CD14-positive monocyte (primary cell): ENCODE measurements at regions not wholly inside any gene's neighbourhood (a gene's known extent, or its start where the extent isn't known, plus 50 kb on each side); places are given as distances from the start of the nearest gene placed in this dataset.

ENCODE experiments used
- DNase-seq, 3 donors: peaks; one replicate each; pipeline ENCODE4 v3.0.0-alpha.2; 2011 to 2022
- H2AFZ ChIP-seq: 2 replicates; pipeline ENCODE4 v1.6.0; 2012; ENCODE audit warnings: mild to moderate bottlenecking, low read depth, low read length, inconsistent platforms; ENCODE audit not compliant: insufficient read depth, poor library complexity, severe bottlenecking
- H3K27ac ChIP-seq, 2 donors: 1 replicate in 1 of 2; 2 replicates in 1 of 2; pipeline ENCODE4 v1.5.1; 2012 to 2013; ENCODE audit warnings: low read length in 2 of 2, control low read depth in 1 of 2, inconsistent platforms in 1 of 2, low read depth in 1 of 2, mild to moderate bottlenecking in 1 of 2
- H3K27me3 ChIP-seq, 2 donors: one replicate each; pipeline versions ENCODE4 v1.6.0 to v1.6.1; 2011 to 2013; ENCODE audit warnings: low read length in 2 of 2; ENCODE audit not compliant: control insufficient read depth in 2 of 2, insufficient read depth in 2 of 2
- H3K36me3 ChIP-seq, 2 donors: replicated peaks in 1 of 2; 1 replicate in 1 of 2; 2 replicates in 1 of 2; pipeline versions ENCODE4 v1.5.1 to v1.6.1; 2012 to 2013; ENCODE audit warnings: low read length in 2 of 2, control low read depth in 1 of 2, inconsistent platforms in 1 of 2, mild to moderate bottlenecking in 1 of 2; ENCODE audit not compliant: insufficient read depth in 2 of 2, control insufficient read depth in 1 of 2
- H3K4me1 ChIP-seq, 2 donors: 1 replicate in 1 of 2; 2 replicates in 1 of 2; pipeline versions ENCODE4 v1.5.1 to v1.6.1; 2012 to 2013; ENCODE audit warnings: low read length in 2 of 2, control low read depth in 1 of 2, inconsistent platforms in 1 of 2, mild to moderate bottlenecking in 1 of 2, moderate library complexity in 1 of 2; ENCODE audit not compliant: insufficient read depth in 2 of 2, control insufficient read depth in 1 of 2
- H3K4me2 ChIP-seq: replicated peaks from 2 replicates; pipeline ENCODE3; 2012; ENCODE audit warnings: low read length, moderate library complexity, mild to moderate bottlenecking; ENCODE audit not compliant: poor library complexity, severe bottlenecking; ENCODE audit errors: extremely low read depth
- H3K4me3 ChIP-seq, 3 experiments: fragments of 200-600 bp in 1 of 3; sonication (generic) in 1 of 3; replicated peaks in 1 of 3; 1 replicate in 2 of 3; 2 replicates in 1 of 3; pipeline ENCODE4 v1.5.1; 2011 to 2013; ENCODE audit warnings: low read length in 3 of 3, mild to moderate bottlenecking in 3 of 3, control low read depth in 2 of 3, low read depth in 2 of 3, inconsistent platforms in 1 of 3, moderate library complexity in 1 of 3
- H3K79me2 ChIP-seq: 2 replicates; pipeline ENCODE4 v1.6.0; 2012; ENCODE audit warnings: mild to moderate bottlenecking, control low read depth, inconsistent platforms, low read length, moderate library complexity; ENCODE audit not compliant: insufficient read depth
- H3K9ac ChIP-seq: 2 replicates; pipeline ENCODE4 v1.6.0; 2017; ENCODE audit warnings: low read length, mild to moderate bottlenecking; ENCODE audit not compliant: insufficient read depth, poor library complexity, severe bottlenecking
- H3K9me3 ChIP-seq, 2 donors: replicated peaks in 1 of 2; 1 replicate in 1 of 2; 2 replicates in 1 of 2; pipeline versions ENCODE4 v1.5.1 to v1.6.1; 2012 to 2013; ENCODE audit warnings: low read length in 2 of 2, control low read depth in 1 of 2; ENCODE audit not compliant: control insufficient read depth in 1 of 2, insufficient read depth in 1 of 2
- H4K20me1 ChIP-seq: 2 replicates; pipeline ENCODE4 v1.6.0; 2012; ENCODE audit warnings: mild to moderate bottlenecking, low read length, control low read depth, moderate library complexity; ENCODE audit not compliant: insufficient read depth
- H3K27ac Mint-ChIP-seq, 7 donors: one replicate each; pipeline ENCODE4 v1.8.0; 2020; ENCODE audit warnings: mild to moderate bottlenecking in 7 of 7, mixed read lengths in 7 of 7, moderate library complexity in 6 of 7, inconsistent platforms in 2 of 7
- H3K27me3 Mint-ChIP-seq, 3 donors: one replicate each; pipeline ENCODE4 v1.8.0; 2021 to 2022; ENCODE audit warnings: low read depth in 3 of 3, mild to moderate bottlenecking in 3 of 3, mixed read lengths in 3 of 3, moderate library complexity in 3 of 3, inconsistent platforms in 1 of 3
- H3K36me3 Mint-ChIP-seq, 2 donors: one replicate each; pipeline ENCODE4 v1.8.0; 2020; ENCODE audit warnings: mixed read lengths in 2 of 2, inconsistent platforms in 1 of 2, mild to moderate bottlenecking in 1 of 2
- H3K4me1 Mint-ChIP-seq: one replicate; pipeline ENCODE4 v1.8.0; 2020; ENCODE audit warnings: mild to moderate bottlenecking, mixed read lengths
- H3K4me3 Mint-ChIP-seq, 2 donors: one replicate each; pipeline ENCODE4 v1.8.0; 2020; ENCODE audit warnings: mild to moderate bottlenecking in 2 of 2, mixed read lengths in 2 of 2, moderate library complexity in 1 of 2
- H3K9me3 Mint-ChIP-seq, 7 donors: one replicate each; pipeline ENCODE4 v1.8.0; 2020 to 2022; ENCODE audit warnings: mixed read lengths in 7 of 7, mild to moderate bottlenecking in 6 of 7, moderate library complexity in 6 of 7, inconsistent platforms in 2 of 7
- WGBS: methylation state at CpG from one replicate; pipeline ENCODE4 v1.1.5; 2013; ENCODE audit warnings: missing lambda C conversion rate; ENCODE audit not compliant: insufficient coverage; 5-methylcytosine and 5-hydroxymethylcytosine counted together
- intact Hi-C, 2 donors: fragments of 100-400 bp; cut with micrococcal nuclease; formaldehyde crosslinking; loops; one replicate each; pipeline versions ENCODE4 v1.15.0 to v1.15.1; 2023
- TF ChIP-seq, protein P1 (sequence below): fragments of 200-600 bp; IDR thresholded peaks from one replicate; pipeline ENCODE4 v1.8.0; 2022; ENCODE audit warnings: antibody characterized with exemption, mild to moderate bottlenecking

DNA sequence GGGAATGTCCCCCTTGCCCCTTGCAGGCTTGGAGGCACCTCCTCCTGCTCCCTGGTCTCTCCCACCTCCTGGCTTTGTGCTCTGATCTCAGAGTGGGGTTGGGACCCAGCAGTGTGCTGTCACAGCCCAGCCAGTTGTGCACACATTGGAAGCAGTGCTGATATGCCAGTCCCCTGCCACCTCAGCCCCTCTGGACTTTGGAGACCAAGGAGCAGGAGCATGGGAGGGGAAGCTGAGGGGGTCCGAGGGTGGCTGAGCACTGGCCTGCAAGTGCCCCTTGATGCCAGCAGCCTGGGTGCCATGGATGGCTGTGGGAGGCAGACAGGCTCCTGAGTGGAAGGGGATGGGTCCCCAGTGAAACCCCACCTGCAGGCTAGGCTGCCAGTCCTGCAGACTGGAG is 235.4 kb downstream of the ZNF716 start:
- Mint-ChIP-seq H3K9me3 (peaks cover 2 to 13% (median 9%) of the 10 kb centered on the region in 7 donors), H3K4me1 (no peaks in the 10 kb centered on the region), H3K4me3 (no peak overlapping the region), H3K27me3 (no peaks in the 10 kb centered on the region), H3K27ac (no peak overlapping the region), H3K36me3 (no peaks in the 10 kb centered on the region)
- 88% methylated on average over 1 of the region's 1 CpG for WGBS
- Histone ChIP-seq H3K4me3 (no peak overlapping the region), H3K27ac (no peak overlapping the region), H3K79me2 (no peaks in the 10 kb centered on the region), H3K9me3 (peaks cover 8 to 15% of the 10 kb centered on the region in 2 donors), H3K4me1 (no peaks in the 10 kb centered on the region), H4K20me1 (no peaks in the 10 kb centered on the region), H3K9ac (no peak overlapping the region), H3K27me3 (no peaks in the 10 kb centered on the region), H2AFZ (no peak overlapping the region), H3K4me2 (no peak overlapping the region), H3K36me3 (no peaks in the 10 kb centered on the region)
- no peak for DNase-seq
- TF ChIP-seq, protein P1, sequence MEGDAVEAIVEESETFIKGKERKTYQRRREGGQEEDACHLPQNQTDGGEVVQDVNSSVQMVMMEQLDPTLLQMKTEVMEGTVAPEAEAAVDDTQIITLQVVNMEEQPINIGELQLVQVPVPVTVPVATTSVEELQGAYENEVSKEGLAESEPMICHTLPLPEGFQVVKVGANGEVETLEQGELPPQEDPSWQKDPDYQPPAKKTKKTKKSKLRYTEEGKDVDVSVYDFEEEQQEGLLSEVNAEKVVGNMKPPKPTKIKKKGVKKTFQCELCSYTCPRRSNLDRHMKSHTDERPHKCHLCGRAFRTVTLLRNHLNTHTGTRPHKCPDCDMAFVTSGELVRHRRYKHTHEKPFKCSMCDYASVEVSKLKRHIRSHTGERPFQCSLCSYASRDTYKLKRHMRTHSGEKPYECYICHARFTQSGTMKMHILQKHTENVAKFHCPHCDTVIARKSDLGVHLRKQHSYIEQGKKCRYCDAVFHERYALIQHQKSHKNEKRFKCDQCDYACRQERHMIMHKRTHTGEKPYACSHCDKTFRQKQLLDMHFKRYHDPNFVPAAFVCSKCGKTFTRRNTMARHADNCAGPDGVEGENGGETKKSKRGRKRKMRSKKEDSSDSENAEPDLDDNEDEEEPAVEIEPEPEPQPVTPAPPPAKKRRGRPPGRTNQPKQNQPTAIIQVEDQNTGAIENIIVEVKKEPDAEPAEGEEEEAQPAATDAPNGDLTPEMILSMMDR: no peak
- intact Hi-C loops: no loop called here
